Upper lobe of left lung (tissue), 4 donors: ENCODE measurements at regions not wholly inside any gene's neighbourhood (a gene's known extent, or its start where the extent isn't known, plus 50 kb on each side); places are given as distances from the start of the nearest gene placed in this dataset.

Source experiments
- EP300 ChIP-seq, 4 donors: sonication (generic); formaldehyde crosslinking; IDR thresholded peaks; one replicate each; pipeline ENCODE4 v1.5.1; 2017; ENCODE audit warnings: antibody characterized with exemption in 4 of 4, control low read depth in 2 of 4
- POLR2A ChIP-seq, 4 donors: fragments of 450-650 bp; IDR thresholded peaks; one replicate each; pipeline ENCODE4 v1.5.1; 2016 to 2017; ENCODE audit warnings: antibody characterized with exemption in 4 of 4, mild to moderate bottlenecking in 2 of 4
- POLR2AphosphoS5 ChIP-seq, 2 donors: sonication (generic); formaldehyde crosslinking; IDR thresholded peaks; one replicate each; pipeline ENCODE4 v1.5.1; 2017; ENCODE audit warnings: antibody characterized with exemption in 2 of 2
- TF ChIP-seq, protein P1 (sequence below), 6 experiments: fragments of 450-650 bp in 4 of 6; fragments of 200-600 bp in 2 of 6; sonication (generic) in 2 of 6; IDR thresholded peaks; one replicate each; pipeline ENCODE4 v1.5.1; 2016 to 2019; ENCODE audit warnings: antibody characterized with exemption in 6 of 6

GRCh38 chr16:49931266-49931665 is 75.4 kb upstream of the ZNF423 start:
- TF ChIP-seq, protein P1, sequence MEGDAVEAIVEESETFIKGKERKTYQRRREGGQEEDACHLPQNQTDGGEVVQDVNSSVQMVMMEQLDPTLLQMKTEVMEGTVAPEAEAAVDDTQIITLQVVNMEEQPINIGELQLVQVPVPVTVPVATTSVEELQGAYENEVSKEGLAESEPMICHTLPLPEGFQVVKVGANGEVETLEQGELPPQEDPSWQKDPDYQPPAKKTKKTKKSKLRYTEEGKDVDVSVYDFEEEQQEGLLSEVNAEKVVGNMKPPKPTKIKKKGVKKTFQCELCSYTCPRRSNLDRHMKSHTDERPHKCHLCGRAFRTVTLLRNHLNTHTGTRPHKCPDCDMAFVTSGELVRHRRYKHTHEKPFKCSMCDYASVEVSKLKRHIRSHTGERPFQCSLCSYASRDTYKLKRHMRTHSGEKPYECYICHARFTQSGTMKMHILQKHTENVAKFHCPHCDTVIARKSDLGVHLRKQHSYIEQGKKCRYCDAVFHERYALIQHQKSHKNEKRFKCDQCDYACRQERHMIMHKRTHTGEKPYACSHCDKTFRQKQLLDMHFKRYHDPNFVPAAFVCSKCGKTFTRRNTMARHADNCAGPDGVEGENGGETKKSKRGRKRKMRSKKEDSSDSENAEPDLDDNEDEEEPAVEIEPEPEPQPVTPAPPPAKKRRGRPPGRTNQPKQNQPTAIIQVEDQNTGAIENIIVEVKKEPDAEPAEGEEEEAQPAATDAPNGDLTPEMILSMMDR (IDR thresholded peaks at IDR 0.05): no peak
- TF ChIP-seq POLR2A (IDR thresholded peaks at IDR 0.05) (no peak), EP300 (IDR thresholded peaks at IDR 0.05) (no peak), POLR2AphosphoS5 (IDR thresholded peaks at IDR 0.05) (no peak)
